ENCODE measurements at regions not wholly inside any gene's neighbourhood (a gene's known extent, or its start where the extent isn't known, plus 50 kb on each side); places are given as distances from the start of the nearest gene placed in this dataset.
"Not testable (repeated sequence)": the region's sequence is repeated elsewhere in the genome, so short reads cannot be mapped to it uniquely, and the experiment has no call there.

DNA sequence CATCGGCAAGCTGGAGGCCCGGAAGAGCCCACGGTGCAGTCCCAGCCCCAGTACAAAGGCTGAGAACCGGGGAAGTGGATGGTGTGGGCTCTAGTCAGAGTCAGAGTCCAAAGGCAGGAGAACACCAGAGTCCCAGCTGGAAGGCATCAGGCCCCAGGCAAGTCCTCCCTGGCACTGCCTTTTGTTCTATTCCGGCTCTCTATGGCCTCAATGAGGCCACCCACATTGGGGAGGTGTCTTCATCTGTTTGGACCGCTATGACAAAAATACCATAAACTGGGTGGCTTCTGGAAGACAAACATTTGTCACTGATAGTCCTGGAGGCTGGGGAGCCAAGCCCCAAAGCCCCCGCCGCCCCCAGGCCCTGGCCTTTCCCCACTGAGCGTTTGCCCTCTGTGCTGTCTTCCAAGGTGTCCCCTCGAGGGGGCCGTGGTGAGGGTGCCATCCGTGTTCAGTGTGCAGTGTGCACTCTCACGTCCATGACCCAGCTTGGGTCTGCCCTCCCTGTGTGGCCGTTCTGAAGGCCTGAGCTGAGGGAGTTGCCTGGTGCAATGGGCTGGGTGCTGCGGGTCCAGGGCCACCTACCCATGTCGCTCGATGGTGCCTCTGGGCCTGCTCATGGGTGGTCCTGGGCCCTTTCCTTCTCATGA is 99.1 kb upstream of the PPP1R26 start:
- H3K27me3 Mint-ChIP-seq: peaks cover 10 to 17% of the 10 kb centered on the region in 2 donors
- peaks cover 0 to 3% of the 10 kb centered on the region in 2 donors for H3K9me3 Mint-ChIP-seq
- ATAC-seq (replicated peaks): no peak
- H3K4me1 Mint-ChIP-seq: no peaks in the 10 kb centered on the region
- no peaks in the 10 kb centered on the region for H3K36me3 Mint-ChIP-seq
- no peak overlapping the region for H3K4me3 Mint-ChIP-seq
- H3K27ac Mint-ChIP-seq: no peak overlapping the region
- no peak for DNase-seq

DNA sequence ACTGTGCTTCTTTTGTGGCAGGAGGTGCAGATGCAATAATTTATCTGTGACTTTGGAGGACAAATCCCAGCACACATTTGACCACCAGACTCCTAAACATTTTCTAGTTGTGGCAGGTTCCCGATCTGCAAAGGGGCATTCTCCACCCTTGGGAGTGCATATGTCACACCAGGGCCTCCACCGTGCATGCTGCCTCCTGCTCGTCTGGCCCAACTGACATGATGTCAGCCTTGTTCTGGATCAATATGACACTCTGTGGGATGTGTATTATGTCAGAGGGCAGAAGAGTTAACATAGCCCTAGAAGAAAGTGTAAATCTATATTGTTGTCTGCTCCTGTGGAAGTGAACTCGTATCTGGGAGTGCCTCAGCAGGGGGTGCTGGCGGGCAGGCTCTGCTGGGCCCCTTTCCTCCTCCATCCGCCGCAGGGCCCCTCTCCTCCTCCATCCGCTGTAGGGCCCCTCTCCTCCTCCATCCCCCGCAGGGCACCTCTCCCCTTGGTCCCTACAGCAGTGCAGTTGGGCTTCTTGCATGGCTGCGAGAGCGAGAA is 97.7 kb upstream of the PPP1R26 start:
- no peak overlapping the region for H3K27ac Mint-ChIP-seq
- H3K9me3 Mint-ChIP-seq: peaks cover 0 to 3% of the 10 kb centered on the region in 2 donors
- no peaks in the 10 kb centered on the region for H3K36me3 Mint-ChIP-seq
- H3K4me1 Mint-ChIP-seq: no peaks in the 10 kb centered on the region
- ATAC-seq (replicated peaks) (no peak), DNase-seq (no peak)
- H3K4me3 Mint-ChIP-seq: no peak overlapping the region
- peaks cover 10 to 11% of the 10 kb centered on the region in 2 donors for H3K27me3 Mint-ChIP-seq

DNA sequence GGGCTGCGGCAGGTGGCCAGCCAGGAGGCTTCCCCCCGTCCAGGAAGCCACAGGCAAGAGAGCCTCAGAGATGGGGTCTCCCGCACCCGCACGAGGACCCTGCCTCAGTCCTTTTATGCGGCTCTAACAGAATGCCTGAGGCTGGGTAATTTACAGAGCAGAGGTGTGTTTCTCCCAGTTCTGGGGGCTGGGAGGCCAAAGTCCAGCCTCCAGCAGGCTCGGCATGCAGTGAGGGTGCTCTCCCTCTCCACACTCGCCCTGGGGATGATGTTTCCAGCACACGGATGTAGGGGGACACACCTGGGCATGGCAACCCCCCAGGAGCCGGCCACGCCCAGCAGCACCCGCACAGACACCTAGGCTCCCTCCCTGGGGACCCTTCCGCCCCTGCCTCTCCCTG is 95.4 kb upstream of the PPP1R26 start:
- no peaks in the 10 kb centered on the region for H3K36me3 Mint-ChIP-seq
- ATAC-seq (replicated peaks): no peak
- H3K27ac Mint-ChIP-seq: no peak overlapping the region
- H3K27me3 Mint-ChIP-seq: peaks cover 7 to 10% of the 10 kb centered on the region in 2 donors
- no peak for DNase-seq
- H3K4me3 Mint-ChIP-seq: no peak overlapping the region
- H3K9me3 Mint-ChIP-seq: peaks cover 0 to 3% of the 10 kb centered on the region in 2 donors
- H3K4me1 Mint-ChIP-seq: no peaks in the 10 kb centered on the region

DNA sequence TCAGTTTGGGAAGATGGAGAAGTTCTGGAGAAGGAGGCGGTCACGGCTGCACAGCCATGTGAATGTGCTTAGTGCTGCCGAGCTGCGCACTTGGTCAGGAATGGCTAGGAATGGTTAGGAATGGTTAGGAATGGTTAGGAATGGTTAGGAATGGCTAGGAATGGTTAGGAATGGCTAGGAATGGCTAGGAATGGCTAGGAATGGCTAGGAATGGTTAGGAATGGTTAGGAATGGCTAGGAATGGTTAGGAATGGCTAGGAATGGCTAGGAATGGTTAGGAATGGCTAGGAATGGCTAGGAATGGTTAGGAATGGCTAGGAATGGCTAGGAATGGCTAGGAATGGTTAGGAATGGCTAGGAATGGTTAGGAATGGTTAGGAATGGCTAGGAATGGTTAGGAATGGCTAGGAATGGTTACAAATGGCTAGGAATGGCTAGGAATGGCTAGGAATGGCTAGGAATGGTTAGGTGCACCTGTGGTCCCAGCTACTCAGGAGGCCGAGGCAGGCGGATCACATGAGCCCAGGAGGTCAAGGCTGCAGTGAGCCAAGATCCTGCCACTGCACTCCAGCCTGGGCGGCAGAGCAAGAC is 94.7 kb upstream of the PPP1R26 start:
- H3K36me3 Mint-ChIP-seq; H3K4me1 Mint-ChIP-seq; H3K9me3 Mint-ChIP-seq; DNase-seq; H3K4me3 Mint-ChIP-seq; ATAC-seq (replicated peaks): not testable (repeated sequence)
- Mint-ChIP-seq H3K27ac (peak overlapping the region; percentile 15), H3K27me3 (peaks cover 7 to 10% of the 10 kb centered on the region in 2 donors)

DNA sequence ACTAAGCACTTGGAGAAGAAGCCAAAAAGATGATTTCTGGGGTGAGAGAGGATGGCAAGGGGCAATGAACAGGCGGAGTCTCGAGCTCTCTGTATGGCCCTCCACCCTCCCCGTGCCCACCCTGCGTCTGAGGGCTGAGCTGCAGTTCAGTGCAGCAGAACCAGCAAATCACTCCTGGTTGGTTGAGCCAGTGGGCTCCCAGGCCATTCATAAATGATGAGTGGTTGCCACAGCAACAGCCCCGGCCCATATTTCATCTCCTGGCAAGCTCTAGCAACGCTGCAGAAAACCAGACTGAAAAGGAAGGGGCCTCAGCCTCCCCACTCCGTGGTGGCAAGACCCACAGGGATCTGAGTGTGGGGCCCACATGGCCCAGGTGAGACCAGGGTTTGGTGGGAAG is 93.8 kb upstream of the PPP1R26 start:
- Mint-ChIP-seq H3K36me3 (no peaks in the 10 kb centered on the region), H3K4me3 (no peak overlapping the region), H3K4me1 (no peaks in the 10 kb centered on the region), H3K27ac (no peak overlapping the region), H3K9me3 (peaks cover 0 to 1% of the 10 kb centered on the region in 2 donors), H3K27me3 (peaks cover 10 to 12% of the 10 kb centered on the region in 2 donors)
- ATAC-seq (replicated peaks): no peak
- no peak for DNase-seq

DNA sequence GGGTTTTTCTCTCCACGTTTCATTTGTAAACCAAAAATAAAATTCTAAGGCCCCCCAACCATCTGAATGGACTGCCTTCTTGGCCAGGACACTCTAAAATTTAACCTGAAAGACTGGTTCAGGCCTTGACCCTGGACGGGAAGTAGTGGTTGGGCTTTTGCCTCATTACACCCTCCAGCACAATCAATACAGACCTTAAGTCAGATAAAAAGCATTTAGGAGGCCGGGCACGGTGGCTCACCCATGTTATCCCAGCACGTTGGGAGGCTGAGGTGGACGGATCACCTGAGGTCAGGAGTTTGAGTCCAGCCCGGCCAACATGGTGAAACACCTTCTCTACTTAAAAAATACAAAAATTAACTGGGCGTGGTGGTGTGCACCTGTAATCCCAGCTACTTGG is 91.6 kb upstream of the PPP1R26 start:
- Mint-ChIP-seq H3K9me3 (no peaks in the 10 kb centered on the region), H3K27ac (no peak overlapping the region), H3K4me1 (no peaks in the 10 kb centered on the region), H3K36me3 (no peaks in the 10 kb centered on the region), H3K4me3 (no peak overlapping the region), H3K27me3 (peaks cover 14% of the 10 kb centered on the region in 2 donors)
- DNase-seq (no peak), ATAC-seq (replicated peaks) (no peak)

DNA sequence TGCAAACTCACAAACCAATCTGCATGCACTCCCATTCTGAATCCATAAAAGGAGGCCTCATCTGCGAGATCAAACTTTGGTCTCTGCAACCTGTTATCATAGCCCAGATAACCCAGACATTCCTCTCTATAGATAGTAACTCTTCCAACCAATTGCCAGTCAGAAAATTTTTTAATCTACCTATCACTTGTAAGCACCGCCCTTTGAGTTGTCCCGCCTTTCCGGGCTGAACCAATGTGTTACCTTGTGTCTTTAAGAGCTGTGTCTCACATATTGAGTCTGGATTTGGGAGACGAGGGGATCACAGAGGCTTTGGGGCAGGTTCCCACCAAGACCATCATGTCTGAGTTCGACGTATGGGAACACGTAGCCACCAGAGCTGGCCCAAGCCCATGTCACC is 91.1 kb upstream of the PPP1R26 start:
- H3K36me3 Mint-ChIP-seq: no peaks in the 10 kb centered on the region

DNA sequence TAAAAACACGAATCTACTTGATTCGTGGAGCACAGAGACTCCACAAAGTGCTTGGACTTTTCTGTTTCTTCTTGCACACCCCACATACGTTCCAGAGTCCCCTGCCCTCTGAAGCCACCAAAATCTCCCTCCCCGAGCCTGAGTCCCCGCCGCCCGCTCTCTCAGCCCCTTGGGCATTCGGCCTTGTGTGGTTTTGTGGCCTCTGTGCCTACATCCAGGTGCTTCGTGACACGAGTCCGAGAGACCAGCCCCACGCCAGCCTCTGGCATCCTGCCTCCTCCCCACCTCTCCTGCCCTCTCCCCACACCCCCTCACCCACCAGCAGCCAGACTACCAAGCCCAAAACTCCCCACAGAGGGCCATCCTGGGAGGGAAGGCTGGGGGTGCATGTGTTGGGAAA is 87.8 kb upstream of the PPP1R26 start:
- Mint-ChIP-seq H3K9me3 (peaks cover 0 to 7% of the 10 kb centered on the region in 2 donors), H3K4me1 (no peaks in the 10 kb centered on the region), H3K27me3 (peaks cover 5 to 10% of the 10 kb centered on the region in 2 donors), H3K4me3 (no peak overlapping the region), H3K27ac (peak overlapping the region; percentile 28), H3K36me3 (no peaks in the 10 kb centered on the region)
- DNase-seq (no peak), ATAC-seq (replicated peaks) (no peak)

More for the DNA sequence above, 91.1 kb upstream of the PPP1R26 start:
- Mint-ChIP-seq H3K9me3 (no peaks in the 10 kb centered on the region), H3K4me1 (no peaks in the 10 kb centered on the region), H3K27ac (no peak overlapping the region), H3K27me3 (peaks cover 9 to 10% of the 10 kb centered on the region in 2 donors), H3K4me3 (no peak overlapping the region)
- DNase-seq: no peak
- no peak for ATAC-seq (replicated peaks)

DNA sequence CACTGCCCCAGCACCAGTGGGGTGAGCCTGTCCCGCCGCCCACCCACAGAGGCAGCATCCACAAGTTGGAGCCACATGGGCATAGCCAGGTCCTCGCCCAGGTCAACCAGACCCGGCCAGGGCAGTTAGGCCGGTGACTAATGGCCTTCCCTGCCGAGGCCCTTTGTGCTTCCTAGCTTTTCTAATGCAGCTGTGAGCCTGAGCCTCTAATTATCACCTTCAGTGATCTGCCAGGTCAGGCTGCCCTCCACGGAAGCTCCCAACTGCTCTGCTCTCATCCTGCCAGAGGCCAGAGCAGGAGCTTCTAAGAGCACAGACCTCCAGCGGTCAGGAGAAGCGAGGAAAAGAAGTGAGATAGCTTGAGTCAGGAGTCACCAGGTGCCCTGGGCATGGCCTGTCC is 87.1 kb upstream of the PPP1R26 start:
- no peaks in the 10 kb centered on the region for H3K4me1 Mint-ChIP-seq
- no peak overlapping the region for H3K27ac Mint-ChIP-seq
- DNase-seq (no peak), ATAC-seq (replicated peaks) (no peak)
- H3K27me3 Mint-ChIP-seq: peaks cover 5 to 10% of the 10 kb centered on the region in 2 donors
- H3K4me3 Mint-ChIP-seq: no peak overlapping the region
- no peaks in the 10 kb centered on the region for H3K36me3 Mint-ChIP-seq
- H3K9me3 Mint-ChIP-seq: peaks cover 0 to 7% of the 10 kb centered on the region in 2 donors

DNA sequence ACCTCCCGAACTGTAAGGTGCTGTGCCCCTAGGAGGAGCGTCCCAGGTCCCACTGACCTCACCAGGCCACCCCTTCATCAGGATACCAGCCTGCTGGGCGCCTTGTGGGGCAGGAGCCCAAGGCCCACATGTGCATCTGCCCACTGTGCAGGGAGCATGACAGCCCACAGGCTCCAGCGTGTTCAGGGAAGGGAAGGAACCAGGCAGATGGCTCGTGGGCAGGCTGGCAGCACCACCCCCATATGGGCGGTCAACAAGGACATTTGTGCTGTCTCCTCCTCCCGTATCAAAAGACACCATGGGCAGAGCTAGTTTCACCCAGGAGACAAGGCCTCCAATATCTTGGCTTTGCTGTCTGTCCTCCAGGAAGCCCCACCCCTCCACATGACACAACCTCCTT is 85.5 kb upstream of the PPP1R26 start:
- H3K27me3 Mint-ChIP-seq: peaks cover 5 to 14% of the 10 kb centered on the region in 2 donors
- no peaks in the 10 kb centered on the region for H3K36me3 Mint-ChIP-seq
- ATAC-seq (replicated peaks) (no peak), DNase-seq (no peak)
- no peak overlapping the region for H3K4me3 Mint-ChIP-seq
- H3K9me3 Mint-ChIP-seq: peaks cover 0 to 7% of the 10 kb centered on the region in 2 donors
- H3K27ac Mint-ChIP-seq: no peak overlapping the region
- H3K4me1 Mint-ChIP-seq: no peaks in the 10 kb centered on the region

DNA sequence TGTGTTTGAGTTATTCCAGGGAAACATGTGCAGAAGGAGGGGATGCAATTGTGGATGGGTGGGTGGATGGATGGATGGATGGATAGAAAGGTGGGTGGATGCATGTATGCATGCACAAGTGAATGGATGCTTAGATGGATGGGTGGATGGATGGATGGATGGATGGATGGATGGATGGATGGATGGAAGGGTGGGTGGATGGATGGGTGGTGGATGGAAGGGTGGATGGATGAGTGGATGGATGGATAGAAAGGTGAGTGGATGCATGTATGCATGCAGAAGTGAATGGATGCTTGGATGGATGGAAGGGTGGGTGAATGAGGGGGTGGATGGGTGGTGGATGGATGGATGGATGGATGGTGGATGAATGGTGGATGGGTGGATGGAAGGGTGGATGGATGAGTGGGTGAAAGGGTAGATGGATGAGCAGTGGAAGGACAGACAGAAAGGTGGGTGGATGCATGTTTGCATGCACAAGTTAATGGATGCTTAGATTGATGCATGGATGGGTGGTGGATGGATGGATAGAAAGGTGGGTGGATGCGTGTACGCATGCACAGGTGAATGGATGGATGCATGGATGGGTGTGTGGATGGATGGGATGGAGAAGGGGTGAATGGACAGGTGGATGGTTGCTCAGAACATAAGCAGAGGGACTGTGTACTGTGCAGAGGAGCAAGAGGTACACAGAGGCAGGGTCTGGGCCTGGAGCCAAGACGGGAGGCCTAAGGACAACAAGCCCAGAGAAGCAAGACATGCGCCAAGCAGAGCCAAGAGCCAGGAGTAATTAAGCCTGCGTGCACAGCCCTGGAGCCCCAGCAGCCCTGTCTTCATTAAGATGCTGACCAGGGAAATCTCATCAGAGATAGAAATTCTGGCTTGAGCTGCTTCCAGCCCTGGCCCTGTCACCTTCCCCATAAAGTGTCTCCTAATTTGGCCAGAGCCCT is 84.6 kb upstream of the PPP1R26 start:
- no peak overlapping the region for H3K4me3 Mint-ChIP-seq
- H3K36me3 Mint-ChIP-seq: no peaks in the 10 kb centered on the region
- ATAC-seq (replicated peaks): no peak
- H3K9me3 Mint-ChIP-seq: peaks cover 0 to 7% of the 10 kb centered on the region in 2 donors
- no peak for DNase-seq
- no peak overlapping the region for H3K27ac Mint-ChIP-seq
- no peaks in the 10 kb centered on the region for H3K4me1 Mint-ChIP-seq
- H3K27me3 Mint-ChIP-seq: peaks cover 5 to 14% of the 10 kb centered on the region in 2 donors

DNA sequence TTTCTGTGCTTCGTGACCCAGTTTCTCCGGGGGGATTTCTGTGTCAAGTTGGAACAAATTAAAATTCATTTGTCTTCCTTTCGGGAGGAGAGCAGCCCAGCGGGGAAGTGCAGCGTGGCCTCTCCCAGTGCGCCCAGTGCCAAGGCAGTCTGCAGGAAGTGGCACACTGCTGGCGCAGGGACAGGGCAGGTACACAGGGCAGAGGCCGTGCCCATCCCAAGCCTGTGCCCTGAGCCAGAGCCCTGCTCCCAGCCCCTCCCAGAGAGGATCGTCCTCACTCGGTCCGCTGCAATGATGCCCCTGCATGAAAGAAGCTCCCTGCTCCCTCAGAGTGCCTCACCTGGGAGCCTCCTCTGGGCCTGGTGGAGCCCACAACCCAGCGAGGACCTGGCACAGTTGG is 82.4 kb upstream of the PPP1R26 start:
- Mint-ChIP-seq H3K27ac (no peak overlapping the region), H3K4me3 (no peak overlapping the region), H3K4me1 (no peaks in the 10 kb centered on the region), H3K9me3 (peaks cover 0 to 7% of the 10 kb centered on the region in 2 donors), H3K27me3 (peaks cover 2 to 9% of the 10 kb centered on the region in 2 donors), H3K36me3 (no peaks in the 10 kb centered on the region)
- ATAC-seq (replicated peaks) (no peak), DNase-seq (no peak)

DNA sequence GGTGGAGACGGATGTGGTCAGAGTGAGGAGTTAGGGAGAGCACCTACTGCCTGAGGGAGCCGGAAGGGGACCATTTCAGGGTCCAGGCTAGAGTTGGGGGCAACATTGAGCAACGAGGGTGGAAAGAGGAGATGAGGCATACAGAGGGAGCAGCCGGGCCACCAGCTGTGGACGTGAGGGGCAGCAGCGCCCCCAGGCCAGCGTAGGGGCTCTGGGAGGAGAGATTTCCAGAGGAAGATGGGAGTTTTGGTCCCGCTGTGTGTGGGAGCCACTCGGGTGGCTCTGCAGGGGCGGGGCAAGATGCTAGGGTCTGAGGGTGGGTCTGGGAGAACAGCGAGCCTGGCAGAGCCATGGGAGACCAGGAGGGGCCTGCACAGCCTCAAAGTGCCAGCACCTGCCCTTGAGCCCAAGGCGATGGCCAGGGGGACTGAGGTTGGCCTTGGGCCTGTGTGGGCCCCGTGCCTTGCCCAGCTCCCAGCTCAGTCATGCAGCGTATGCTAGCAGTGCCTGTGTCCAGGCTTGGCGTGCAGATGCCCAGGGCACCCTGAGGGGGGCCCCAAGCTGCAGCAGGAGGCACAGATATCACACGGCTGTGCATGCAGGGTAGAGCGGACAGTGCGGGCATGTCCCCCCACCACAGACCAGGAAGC is 80.5 kb upstream of the PPP1R26 start:
- ATAC-seq (replicated peaks) (no peak), DNase-seq (no peak)
- no peaks in the 10 kb centered on the region for H3K4me1 Mint-ChIP-seq
- H3K27me3 Mint-ChIP-seq: peaks cover 6 to 7% of the 10 kb centered on the region in 2 donors
- H3K9me3 Mint-ChIP-seq: peaks cover 0 to 7% of the 10 kb centered on the region in 2 donors
- no peak overlapping the region for H3K4me3 Mint-ChIP-seq
- H3K27ac Mint-ChIP-seq: no peak overlapping the region
- no peaks in the 10 kb centered on the region for H3K36me3 Mint-ChIP-seq

DNA sequence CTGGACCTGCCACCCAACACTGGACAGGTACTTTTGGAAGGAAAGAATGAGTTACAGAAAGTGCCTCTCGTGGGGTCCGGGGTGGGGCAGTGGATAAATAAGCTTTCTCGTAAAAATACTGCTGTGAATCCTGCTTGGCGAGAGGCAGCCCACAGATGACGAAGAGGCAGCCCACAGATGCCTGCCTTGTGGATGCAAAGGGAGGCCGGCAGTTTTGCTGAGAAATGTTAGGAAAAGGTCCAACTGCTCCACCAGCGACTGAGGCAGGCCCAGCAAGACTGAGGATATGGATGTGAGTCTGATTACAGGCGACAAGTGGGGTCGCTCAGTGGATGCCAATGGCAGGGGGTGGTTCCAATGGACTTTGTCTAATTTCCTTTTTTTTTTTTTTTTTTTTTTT is 79.1 kb upstream of the PPP1R26 start:
- Mint-ChIP-seq H3K4me3 (no peak overlapping the region), H3K36me3 (no peaks in the 10 kb centered on the region)
- no peak for ATAC-seq (replicated peaks)

More for the DNA sequence above, 79.1 kb upstream of the PPP1R26 start:
- peaks cover 6 to 7% of the 10 kb centered on the region in 2 donors for H3K27me3 Mint-ChIP-seq
- peaks cover 0 to 4% of the 10 kb centered on the region in 2 donors for H3K9me3 Mint-ChIP-seq
- no peak for DNase-seq
- H3K4me1 Mint-ChIP-seq: no peaks in the 10 kb centered on the region
- no peak overlapping the region for H3K27ac Mint-ChIP-seq
